ENCODE measurements at regions not wholly inside any gene's neighbourhood (a gene's known extent, or its start where the extent isn't known, plus 50 kb on each side); places are given as distances from the start of the nearest gene placed in this dataset.
"Not testable (repeated sequence)": the region's sequence is repeated elsewhere in the genome, so short reads cannot be mapped to it uniquely, and the experiment has no call there.

GRCh38 chr18:60319129-60319528 is 53.4 kb downstream of the MC4R start:
- no peak for DNase-seq

GRCh38 chr18:60311676-60312360 is 60.8 kb downstream of the MC4R start:
- no peak for DNase-seq

DNA sequence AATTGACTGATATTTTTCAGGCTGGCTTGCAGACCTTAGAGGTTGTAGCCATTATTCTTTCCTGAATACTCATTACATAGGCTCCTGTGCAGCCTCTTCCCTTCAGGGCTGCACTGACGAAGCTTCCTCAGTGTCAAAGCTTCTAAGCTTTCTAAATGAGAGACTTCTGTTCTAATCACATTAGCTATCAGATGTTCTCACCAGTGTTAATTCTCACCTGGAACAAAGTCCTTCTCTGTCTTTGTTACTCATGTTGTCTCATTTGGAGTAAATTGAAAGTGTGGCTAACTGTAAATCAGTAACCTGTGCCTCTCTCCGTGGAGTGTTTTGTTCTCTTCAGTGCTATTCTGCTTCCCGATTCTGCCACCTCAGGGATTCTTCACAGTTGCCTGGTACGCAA is 76.9 kb downstream of the MC4R start:
- no peak for DNase-seq

GRCh38 chr18:60292186-60292585 is 80.4 kb downstream of the MC4R start:
- DNase-seq, result no peak

- DNase-seq, result no peak
These were observed 93.2 kb downstream of the MC4R start for GRCh38 chr18:60279391-60279790.

- no peak for DNase-seq
These were observed 94.6 kb downstream of the MC4R start for GRCh38 chr18:60277855-60278480.

GRCh38 chr18:60267391-60268058 is 105.0 kb downstream of the MC4R start:
- DNase-seq, result no peak

- DNase-seq, result no peak
These were observed 106.0 kb downstream of the MC4R start for GRCh38 chr18:60266558-60266957.

DNA sequence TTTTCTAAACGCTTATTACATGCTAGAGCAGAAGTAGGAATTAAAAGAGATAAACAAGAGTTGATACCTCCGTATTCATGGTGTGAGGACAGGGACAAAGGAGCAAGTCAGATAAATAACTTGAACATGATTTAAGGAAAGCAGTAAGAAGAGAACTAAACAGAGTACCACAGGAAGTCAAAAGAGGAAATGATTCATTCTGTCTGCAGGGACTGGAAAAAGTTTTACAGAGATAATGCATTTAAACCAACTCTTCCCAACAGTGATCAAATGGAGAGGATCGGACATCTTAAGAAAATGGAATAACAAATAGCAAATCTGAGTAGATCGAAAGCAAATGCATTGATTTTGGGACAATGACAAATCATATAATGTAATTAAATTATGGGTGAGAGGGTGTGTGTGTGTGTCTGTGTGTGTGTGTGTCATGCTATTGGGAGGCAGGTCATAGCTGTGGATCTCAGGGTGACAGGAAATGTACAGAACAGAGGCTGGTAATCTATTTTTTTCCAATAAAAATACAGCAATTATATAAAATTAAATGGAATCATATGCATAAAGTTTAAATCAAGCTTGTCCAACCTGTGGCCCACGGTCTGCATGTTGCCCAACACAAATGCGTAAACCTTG is 113.4 kb downstream of the MC4R start:
- no peak for DNase-seq

- no peak for DNase-seq
These were observed 123.2 kb downstream of the MC4R start for GRCh38 chr18:60249388-60249787.

DNA sequence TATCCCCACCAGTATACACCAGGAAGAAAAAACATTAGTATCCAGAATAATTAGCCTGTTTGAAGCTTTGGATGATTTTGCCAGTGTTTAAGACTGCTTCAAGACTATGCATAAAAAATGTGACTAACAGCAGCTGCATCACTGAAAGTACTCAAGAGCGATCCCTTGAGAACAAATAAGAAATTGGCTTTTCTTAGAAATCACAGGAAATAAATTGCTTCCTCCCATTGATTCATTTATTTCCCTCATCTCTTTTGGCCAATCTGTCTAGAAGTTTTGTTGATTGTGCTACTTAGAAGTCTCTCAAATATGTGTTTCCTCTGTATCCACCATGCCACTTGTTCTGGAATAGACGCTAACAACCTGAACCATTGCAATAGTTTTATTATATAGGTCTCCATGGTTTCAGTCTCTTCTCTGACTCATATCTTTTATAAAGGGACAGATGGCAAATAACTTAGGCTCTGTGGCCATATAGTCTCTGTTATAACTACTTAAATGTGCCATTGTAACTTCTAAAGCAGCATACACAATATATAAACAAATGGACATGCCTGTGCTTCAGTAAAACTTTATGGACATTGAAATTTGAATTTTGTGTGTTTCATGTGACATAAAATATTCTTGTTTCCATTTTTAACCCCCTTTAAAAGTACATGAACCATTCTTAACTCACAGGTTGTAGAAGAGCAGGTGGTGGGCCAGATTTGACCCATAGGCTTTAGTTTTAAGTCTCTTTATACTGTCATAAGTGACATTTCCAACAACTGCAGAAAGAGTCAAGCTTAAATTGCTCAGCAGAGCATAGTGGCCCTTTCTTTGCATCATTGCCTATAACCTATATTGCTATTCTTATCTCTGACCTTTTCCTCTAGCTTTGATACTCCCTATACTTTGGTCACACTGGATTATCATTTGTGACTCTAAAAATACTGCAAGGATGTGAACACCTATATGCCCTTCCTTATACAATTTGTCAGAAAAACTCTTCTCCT is 123.9 kb downstream of the MC4R start:
- DNase-seq, result no peak

DNA sequence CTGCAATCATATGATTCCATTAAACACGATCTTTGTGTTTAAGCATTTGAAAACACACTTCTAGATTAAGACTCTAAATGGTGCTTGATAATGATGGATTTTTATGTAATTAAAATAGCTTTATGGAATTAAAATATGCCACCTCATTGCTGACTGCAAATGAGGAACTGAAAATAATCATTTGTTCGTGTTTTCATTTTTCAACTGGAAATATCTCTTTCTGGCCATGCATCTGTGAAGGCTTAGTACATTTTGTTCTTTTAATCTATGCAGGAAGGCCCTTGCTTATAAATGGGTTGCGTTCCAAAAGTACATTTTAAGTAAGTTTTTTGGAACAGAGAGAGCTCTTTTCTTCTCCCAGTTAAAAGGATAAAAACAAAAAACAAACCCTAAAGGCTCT is 125.5 kb downstream of the MC4R start:
- DNase-seq, result no peak

- no peak for DNase-seq
These were observed 126.0 kb downstream of the MC4R start for GRCh38 chr18:60246606-60247005.

DNA sequence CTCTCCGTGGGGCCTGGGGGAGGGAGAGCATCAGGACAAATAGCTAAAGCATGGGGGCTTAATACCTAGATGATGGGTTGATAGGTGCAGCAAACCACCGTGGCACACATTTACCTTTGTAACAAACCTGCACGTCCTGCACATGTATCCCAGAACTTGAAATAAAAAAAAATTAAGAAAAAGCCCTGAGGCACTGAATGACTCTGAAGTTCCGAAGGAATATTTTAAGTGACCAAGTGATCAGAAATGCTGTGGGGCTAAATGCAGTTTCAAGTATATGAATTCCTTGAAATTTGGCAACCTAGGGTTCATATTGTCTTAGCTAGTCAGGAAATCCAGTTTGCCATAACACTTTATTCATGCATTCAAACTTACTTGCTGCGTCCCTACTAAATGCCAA is 127.5 kb downstream of the MC4R start:
- DNase-seq, result no peak

DNA sequence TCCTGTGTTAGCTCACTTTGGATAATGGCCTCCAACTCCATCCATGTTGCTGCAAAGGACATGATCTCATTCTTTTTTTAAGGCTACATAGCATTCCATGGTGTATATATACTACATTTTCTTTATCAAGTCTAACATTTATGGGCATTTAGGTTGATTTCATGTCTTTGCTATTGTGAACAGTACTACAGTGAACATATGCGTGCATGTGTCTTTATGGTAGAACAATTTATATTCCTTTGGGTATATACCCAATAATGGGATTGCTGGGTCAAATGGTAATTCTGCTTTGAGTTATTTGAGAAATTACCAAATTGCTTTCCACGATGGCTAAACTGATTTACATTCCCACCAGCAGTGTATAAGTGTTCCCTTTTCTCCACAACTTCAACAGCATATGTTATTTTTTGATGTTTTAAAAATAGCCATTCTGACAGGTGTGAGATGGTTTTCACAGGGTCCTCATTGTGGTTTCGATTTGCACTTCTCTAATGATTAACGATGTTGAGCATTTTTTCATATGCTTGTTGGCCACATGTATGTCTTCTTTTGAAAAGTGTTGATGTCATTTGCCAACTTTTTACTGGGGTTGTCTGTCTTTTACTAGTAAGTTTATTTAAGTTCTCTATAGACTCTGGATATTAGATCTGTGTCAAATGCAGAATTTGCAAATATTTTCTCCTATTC is 133.4 kb downstream of the MC4R start:
- not testable (repeated sequence) for DNase-seq

DNA sequence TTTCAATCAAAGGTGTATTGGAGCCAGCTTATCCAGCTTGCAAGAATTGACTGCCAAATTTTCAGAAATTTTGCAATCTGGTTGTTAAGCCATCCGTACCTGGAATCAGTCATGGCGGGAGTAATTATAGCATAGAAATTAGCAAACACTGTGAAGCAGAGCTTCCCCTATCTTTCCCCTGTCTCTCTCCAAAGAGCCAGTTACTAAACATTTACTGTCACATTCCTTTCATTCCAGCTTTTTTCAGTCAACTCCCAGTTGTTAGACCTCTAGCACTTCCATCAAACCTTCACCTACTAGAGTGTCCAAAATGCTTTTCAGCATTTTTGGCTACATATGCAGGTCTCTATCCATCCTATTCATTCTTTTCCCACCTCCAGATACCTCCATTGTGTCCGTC is 137.4 kb downstream of the MC4R start:
- DNase-seq, result no peak

DNA sequence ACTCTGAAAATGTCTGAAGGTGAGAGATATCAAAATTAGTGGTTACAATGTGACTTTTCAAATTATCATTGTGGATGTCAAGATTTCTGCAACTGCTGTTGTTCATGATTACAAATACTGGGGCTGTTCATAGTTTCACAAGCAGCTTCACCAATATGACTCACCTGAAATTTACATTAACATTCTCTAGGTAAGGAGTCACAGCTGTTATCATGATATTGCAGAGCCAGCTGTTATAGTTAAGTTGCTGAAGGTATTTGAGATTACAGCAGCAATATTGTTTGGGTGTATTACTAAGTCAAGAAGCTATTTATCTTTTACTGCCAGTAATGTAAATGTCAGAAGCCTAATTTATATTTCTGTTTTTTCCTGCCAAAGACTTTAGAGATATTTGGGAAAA is 140.0 kb downstream of the MC4R start:
- no peak for DNase-seq

DNA sequence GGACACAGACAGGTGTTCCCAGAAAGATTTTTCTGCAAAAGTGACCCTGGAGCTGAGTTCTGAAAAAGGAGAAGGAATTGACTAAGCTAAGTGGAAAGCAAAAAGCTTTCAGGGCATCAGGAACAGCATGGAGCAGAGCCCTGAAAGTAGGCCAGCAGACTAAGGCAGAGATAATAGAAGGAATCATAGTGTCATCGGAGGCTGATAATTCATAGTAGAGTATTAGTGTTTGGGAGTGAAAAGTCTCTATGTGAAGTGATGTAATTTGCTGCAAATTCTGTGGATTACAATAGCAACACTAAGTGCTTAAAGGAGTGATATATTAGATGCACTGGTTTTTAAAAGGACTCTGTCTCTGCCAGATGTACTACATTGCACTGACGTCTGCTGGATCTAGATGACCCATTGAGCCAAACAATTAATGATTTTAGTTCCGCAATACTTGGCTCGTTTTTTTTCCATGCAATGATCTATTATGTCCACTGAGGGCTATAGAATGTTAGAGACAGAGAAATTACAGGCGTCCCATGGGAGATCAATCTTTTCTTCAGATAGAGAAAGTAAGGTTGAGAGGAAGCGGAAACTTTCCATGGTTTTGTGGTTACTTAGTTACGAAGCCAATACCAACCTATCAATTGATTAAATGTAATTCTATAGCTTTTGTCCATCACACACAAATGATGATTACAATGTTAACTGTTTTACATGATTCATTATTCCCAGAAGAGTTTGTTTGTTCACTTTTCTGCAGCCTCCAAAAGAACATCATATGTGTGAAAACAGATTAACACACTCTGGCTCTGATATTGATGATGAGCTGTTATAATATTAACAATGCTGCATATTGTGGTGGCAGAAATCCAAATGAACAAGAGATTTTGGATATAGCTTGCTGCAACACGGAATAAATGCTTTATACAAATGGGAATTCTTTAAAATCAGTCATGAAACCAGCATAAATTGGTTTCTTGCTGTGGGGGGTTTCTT is 143.7 kb downstream of the MC4R start:
- no peak for DNase-seq

DNA sequence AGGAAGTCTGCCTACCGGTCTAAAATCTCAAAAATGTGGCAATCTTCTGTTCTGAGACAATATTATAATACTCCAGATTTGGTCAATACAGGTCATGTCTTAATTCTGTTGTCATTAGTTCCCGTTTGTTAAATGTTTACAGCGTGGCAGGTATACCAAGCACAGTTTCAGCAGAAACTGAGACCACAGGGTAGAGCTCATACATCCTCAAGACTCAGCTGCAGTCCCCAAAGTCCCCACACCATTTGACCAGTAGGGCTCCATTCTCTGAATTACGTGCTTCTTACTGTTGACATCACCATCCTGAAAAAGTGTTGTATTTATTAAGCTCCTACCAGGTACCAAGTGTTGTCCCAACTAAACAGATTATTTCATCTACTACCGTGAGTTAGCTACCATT is 157.1 kb downstream of the MC4R start:
- no peak for DNase-seq

DNA sequence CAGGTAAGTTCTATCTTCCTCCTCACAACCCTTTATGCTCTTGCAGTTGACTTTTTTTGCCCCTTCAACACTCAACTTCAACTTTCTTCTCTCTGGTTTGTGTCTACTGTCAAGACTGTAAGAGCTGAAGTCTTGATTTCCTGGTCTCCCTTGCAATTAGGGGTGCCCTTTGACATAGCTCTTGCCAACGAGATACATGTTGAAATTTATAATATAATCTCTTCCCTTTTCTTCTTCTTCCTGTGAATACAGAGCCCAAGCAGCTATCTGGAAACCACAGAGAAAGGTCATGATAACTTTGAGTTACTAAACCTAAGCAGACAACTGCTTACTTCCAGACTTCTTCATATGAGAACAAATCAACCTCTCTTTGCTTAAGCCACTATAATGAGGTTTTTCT is 163.5 kb downstream of the MC4R start:
- no peak for DNase-seq

GRCh38 chr18:60202708-60203107 is 169.9 kb downstream of the MC4R start:
- no peak for DNase-seq
